ENCODE measurements at regions not wholly inside any gene's neighbourhood (a gene's known extent, or its start where the extent isn't known, plus 50 kb on each side); places are given as distances from the start of the nearest gene placed in this dataset.

DNA sequence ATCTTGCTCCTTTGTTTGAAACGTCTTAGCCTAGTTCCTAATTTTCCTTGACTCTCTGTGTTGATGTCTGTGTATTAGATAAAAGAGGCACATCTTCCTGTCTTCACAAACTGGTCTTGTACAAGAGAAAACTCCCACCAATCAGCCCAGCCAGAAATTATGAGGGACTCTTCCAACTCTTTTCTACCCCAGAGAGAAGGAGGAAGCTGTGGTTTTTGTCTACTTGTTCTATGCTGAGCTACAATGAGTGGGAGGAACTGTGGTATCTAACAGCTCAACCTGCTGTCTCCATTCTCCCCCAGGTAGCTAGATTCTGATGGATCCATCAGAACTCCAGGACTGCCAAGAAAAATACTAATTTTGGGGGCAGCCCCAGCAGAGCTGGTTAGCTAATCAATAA, 392.5 kb downstream of the HS3ST3B1 start:
- Mint-ChIP-seq H3K4me1 (ENCODE audit: low read depth) (no peaks in the 10 kb centered on the region), H3K9me3 (no peaks in the 10 kb centered on the region), H3K36me3 (ENCODE audit: low read depth) (no peaks in the 10 kb centered on the region), H3K4me3 (no peak overlapping the region), H3K27me3 (ENCODE audit: low read depth) (no peaks in the 10 kb centered on the region), H3K27ac (no peak overlapping the region)
- DNase-seq (ENCODE audit: low spot score): no peak

DNA sequence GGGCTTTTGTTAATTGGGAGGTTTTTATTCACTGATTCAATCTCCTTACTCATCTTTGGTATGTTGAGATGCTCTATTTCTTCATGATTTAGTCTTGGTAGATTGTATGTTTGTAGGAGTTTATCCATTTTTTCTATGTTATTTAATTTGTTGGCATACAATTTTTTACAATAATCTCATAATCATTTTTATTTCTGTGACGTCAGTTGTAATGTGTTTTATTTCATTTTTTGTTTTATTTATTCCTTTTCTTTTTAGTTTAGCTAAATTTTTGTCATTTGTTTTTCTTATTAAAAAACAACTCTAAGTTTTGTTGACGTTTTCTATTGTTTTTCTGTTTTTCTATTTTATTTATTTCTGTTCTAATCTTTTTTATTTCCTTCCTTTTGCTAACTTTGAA, 389.8 kb downstream of the HS3ST3B1 start:
- Mint-ChIP-seq H3K27ac (no peak overlapping the region), H3K9me3 (no peaks in the 10 kb centered on the region), H3K4me3 (no peak overlapping the region), H3K27me3 (ENCODE audit: low read depth) (no peaks in the 10 kb centered on the region), H3K36me3 (ENCODE audit: low read depth) (no peaks in the 10 kb centered on the region), H3K4me1 (ENCODE audit: low read depth) (no peaks in the 10 kb centered on the region)
- no peak for DNase-seq (ENCODE audit: low spot score)

DNA sequence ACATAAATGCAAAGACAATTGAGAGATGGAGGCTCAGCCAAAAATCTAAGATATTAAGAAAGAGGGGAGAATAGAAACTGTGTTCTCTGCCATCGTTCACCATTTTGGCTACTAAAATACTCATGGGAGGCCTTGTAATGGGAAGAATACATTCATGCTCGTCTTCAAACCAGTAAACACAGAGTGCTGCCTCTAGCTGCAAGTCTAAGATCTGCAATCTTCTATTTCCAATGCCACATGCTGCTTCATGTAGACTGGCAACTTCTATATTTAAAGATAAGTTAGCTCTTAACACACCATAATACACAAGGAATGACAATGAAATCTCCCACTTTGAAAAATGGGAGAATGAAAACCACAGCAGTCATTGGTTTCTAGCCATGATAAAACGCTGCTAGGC, 387.3 kb downstream of the HS3ST3B1 start:
- Mint-ChIP-seq H3K27ac (no peak overlapping the region), H3K4me1 (ENCODE audit: low read depth) (no peaks in the 10 kb centered on the region), H3K4me3 (no peak overlapping the region), H3K36me3 (ENCODE audit: low read depth) (no peaks in the 10 kb centered on the region), H3K27me3 (ENCODE audit: low read depth) (no peaks in the 10 kb centered on the region), H3K9me3 (no peaks in the 10 kb centered on the region)
- DNase-seq (ENCODE audit: low spot score): no peak

DNA sequence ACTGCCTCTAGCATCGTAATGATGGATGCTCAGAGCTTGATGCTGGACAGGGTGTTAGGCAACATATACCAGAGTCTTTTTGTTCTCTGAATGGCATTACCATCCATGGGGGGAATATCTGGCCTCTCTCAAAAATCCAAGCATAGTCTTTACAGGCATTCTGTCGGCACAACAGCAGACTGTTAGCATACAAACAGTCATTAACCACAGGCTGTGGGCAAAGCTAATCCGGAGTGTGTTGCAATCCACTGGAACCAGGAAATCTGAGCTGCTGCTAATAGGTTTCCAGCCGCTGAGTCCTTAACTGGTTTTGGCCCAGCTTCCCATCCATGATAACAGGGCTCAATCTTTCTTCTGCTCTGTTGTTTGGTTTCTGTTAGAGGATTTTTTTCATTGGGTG, 371.9 kb downstream of the HS3ST3B1 start:
- H3K27ac Mint-ChIP-seq: no peak overlapping the region
- no peaks in the 10 kb centered on the region for H3K27me3 Mint-ChIP-seq (ENCODE audit: low read depth)
- no peaks in the 10 kb centered on the region for H3K4me1 Mint-ChIP-seq (ENCODE audit: low read depth)
- no peaks in the 10 kb centered on the region for H3K9me3 Mint-ChIP-seq
- no peaks in the 10 kb centered on the region for H3K36me3 Mint-ChIP-seq (ENCODE audit: low read depth)
- no peak for DNase-seq (ENCODE audit: low spot score)
- H3K4me3 Mint-ChIP-seq: no peak overlapping the region

DNA sequence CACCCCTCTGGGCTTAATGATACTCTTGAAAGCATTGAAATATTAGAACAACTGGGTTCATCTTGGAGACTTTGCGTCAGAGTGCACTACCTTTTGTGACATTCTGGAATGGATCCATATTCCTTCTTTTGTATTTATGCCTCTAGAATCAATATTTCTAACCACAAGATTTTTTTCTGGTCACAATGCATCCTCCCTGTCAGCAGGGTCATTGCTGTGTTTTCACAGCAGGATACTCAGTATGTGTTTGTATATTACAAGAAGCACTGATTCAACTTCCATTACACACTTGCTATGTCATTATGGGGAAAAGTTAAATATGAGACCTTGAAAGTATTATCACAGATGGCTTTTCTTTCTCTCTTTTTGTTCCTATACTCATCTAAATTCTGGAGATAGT, 370.0 kb downstream of the HS3ST3B1 start:
- H3K27me3 Mint-ChIP-seq (ENCODE audit: low read depth): no peaks in the 10 kb centered on the region
- no peaks in the 10 kb centered on the region for H3K36me3 Mint-ChIP-seq (ENCODE audit: low read depth)
- H3K4me3 Mint-ChIP-seq: no peak overlapping the region

GRCh38 chr17:14664511-14664910, 363.6 kb downstream of the HS3ST3B1 start:
- Mint-ChIP-seq H3K4me1 (ENCODE audit: low read depth) (no peaks in the 10 kb centered on the region), H3K4me3 (no peak overlapping the region), H3K9me3 (no peaks in the 10 kb centered on the region), H3K36me3 (ENCODE audit: low read depth) (no peaks in the 10 kb centered on the region), H3K27me3 (ENCODE audit: low read depth) (no peaks in the 10 kb centered on the region), H3K27ac (no peak overlapping the region)
- DNase-seq (ENCODE audit: low spot score): no peak

More for the DNA sequence above, 370.0 kb downstream of the HS3ST3B1 start:
- Mint-ChIP-seq H3K27ac (no peak overlapping the region), H3K9me3 (no peaks in the 10 kb centered on the region), H3K4me1 (ENCODE audit: low read depth) (no peaks in the 10 kb centered on the region)
- no peak for DNase-seq (ENCODE audit: low spot score)

DNA sequence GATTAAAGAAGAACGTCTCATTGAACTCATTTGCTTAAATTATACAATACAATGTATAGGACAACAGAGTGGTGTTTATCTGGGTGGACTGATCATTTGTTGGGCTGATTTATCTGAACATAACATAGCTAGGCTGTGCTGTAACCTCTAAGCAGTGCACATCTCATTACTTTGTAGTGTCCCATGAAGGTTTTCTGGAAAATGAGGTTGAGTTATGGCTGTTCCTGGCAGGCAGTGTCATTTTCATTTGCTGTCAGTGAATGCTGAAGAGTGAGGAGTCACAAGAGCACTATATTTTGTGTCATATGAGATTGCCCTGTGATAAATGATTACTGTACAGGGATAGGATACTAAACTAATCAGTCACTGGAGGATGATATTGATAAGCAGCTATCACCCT, 340.2 kb downstream of the HS3ST3B1 start:
- Mint-ChIP-seq H3K4me1 (ENCODE audit: low read depth) (no peaks in the 10 kb centered on the region), H3K4me3 (no peak overlapping the region), H3K9me3 (no peaks in the 10 kb centered on the region), H3K36me3 (ENCODE audit: low read depth) (no peaks in the 10 kb centered on the region), H3K27me3 (ENCODE audit: low read depth) (no peaks in the 10 kb centered on the region), H3K27ac (no peak overlapping the region)
- DNase-seq (ENCODE audit: low spot score): no peak

DNA sequence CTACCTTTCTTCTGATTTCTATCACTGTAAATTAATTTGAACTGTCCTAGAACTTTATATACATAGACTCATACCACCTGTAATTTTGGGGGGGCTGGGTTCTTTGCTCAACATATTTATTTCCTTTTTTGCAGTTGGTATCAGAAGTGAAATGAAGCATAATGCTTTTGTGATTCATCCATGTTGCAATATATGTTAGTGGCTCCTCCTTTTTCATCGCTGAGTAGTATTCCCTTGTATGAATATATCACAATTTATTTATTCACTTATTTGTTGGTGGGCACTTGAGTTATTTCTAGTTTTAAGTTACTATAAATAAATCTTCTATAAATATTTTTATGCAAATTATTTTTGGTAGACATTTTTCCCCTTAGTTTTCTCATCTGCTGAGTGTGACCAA, 336.4 kb downstream of the HS3ST3B1 start:
- Mint-ChIP-seq H3K4me1 (ENCODE audit: low read depth) (no peaks in the 10 kb centered on the region), H3K9me3 (no peaks in the 10 kb centered on the region), H3K27ac (no peak overlapping the region)

GRCh38 chr17:14630621-14631020, 329.7 kb downstream of the HS3ST3B1 start:
- no peaks in the 10 kb centered on the region for H3K9me3 Mint-ChIP-seq
- DNase-seq (ENCODE audit: low spot score): no peak
- no peaks in the 10 kb centered on the region for H3K27me3 Mint-ChIP-seq (ENCODE audit: low read depth)
- no peak overlapping the region for H3K4me3 Mint-ChIP-seq
- H3K27ac Mint-ChIP-seq: no peak overlapping the region
- H3K4me1 Mint-ChIP-seq (ENCODE audit: low read depth): no peaks in the 10 kb centered on the region
- H3K36me3 Mint-ChIP-seq (ENCODE audit: low read depth): no peaks in the 10 kb centered on the region

More for the DNA sequence above, 336.4 kb downstream of the HS3ST3B1 start:
- no peak overlapping the region for H3K4me3 Mint-ChIP-seq
- no peaks in the 10 kb centered on the region for H3K36me3 Mint-ChIP-seq (ENCODE audit: low read depth)
- no peak for DNase-seq (ENCODE audit: low spot score)
- no peaks in the 10 kb centered on the region for H3K27me3 Mint-ChIP-seq (ENCODE audit: low read depth)

GRCh38 chr17:14630046-14630445, 329.2 kb downstream of the HS3ST3B1 start:
- DNase-seq (ENCODE audit: low spot score): no peak
- H3K27ac Mint-ChIP-seq: no peak overlapping the region
- H3K4me3 Mint-ChIP-seq: no peak overlapping the region
- H3K4me1 Mint-ChIP-seq (ENCODE audit: low read depth): no peaks in the 10 kb centered on the region
- no peaks in the 10 kb centered on the region for H3K9me3 Mint-ChIP-seq
- no peaks in the 10 kb centered on the region for H3K36me3 Mint-ChIP-seq (ENCODE audit: low read depth)
- H3K27me3 Mint-ChIP-seq (ENCODE audit: low read depth): no peaks in the 10 kb centered on the region

- no peak for DNase-seq (ENCODE audit: low spot score)
Observed at GRCh38 chr17:14622615-14623101, 321.8 kb downstream of the HS3ST3B1 start.

GRCh38 chr17:14621826-14622614, 321.1 kb downstream of the HS3ST3B1 start:
- no peaks in the 10 kb centered on the region for H3K4me1 Mint-ChIP-seq (ENCODE audit: low read depth)
- H3K9me3 Mint-ChIP-seq: no peaks in the 10 kb centered on the region
- H3K4me3 Mint-ChIP-seq: no peak overlapping the region
- H3K27me3 Mint-ChIP-seq (ENCODE audit: low read depth): no peaks in the 10 kb centered on the region
- no peak overlapping the region for H3K27ac Mint-ChIP-seq
- no peak for DNase-seq (ENCODE audit: low spot score)
- no peaks in the 10 kb centered on the region for H3K36me3 Mint-ChIP-seq (ENCODE audit: low read depth)

More at GRCh38 chr17:14622615-14623101, 321.8 kb downstream of the HS3ST3B1 start:
- Mint-ChIP-seq H3K36me3 (ENCODE audit: low read depth) (no peaks in the 10 kb centered on the region), H3K4me1 (ENCODE audit: low read depth) (no peaks in the 10 kb centered on the region), H3K27ac (no peak overlapping the region), H3K9me3 (no peaks in the 10 kb centered on the region), H3K4me3 (no peak overlapping the region), H3K27me3 (ENCODE audit: low read depth) (no peaks in the 10 kb centered on the region)

GRCh38 chr17:14619821-14620220, 318.9 kb downstream of the HS3ST3B1 start:
- no peaks in the 10 kb centered on the region for H3K27me3 Mint-ChIP-seq (ENCODE audit: low read depth)
- H3K9me3 Mint-ChIP-seq: no peaks in the 10 kb centered on the region
- H3K4me3 Mint-ChIP-seq: no peak overlapping the region
- no peaks in the 10 kb centered on the region for H3K4me1 Mint-ChIP-seq (ENCODE audit: low read depth)
- DNase-seq (ENCODE audit: low spot score): no peak
- no peak overlapping the region for H3K27ac Mint-ChIP-seq
- H3K36me3 Mint-ChIP-seq (ENCODE audit: low read depth): no peaks in the 10 kb centered on the region

DNA sequence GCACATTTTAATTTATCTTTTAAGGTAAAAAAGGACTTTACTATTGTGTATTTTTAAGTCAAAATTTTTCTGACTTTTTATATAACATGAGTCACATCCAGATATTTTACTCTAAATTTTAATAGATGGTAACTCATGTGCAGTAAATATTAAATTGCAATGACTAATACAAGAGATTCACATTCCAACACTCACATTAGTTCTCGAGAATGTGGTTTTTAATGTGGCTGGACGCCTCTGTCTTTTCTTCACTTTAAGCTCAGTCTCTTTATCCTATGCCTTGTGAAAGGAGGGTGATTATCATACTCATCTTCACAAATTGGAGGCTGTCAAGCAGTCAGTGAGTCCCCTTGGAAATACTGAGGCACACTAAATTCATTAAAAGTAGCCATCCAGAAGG, 315.6 kb downstream of the HS3ST3B1 start:
- Mint-ChIP-seq H3K4me1 (ENCODE audit: low read depth) (no peaks in the 10 kb centered on the region), H3K27me3 (ENCODE audit: low read depth) (no peaks in the 10 kb centered on the region), H3K9me3 (peaks cover 12% of the 10 kb centered on the region), H3K36me3 (ENCODE audit: low read depth) (no peaks in the 10 kb centered on the region), H3K4me3 (no peak overlapping the region), H3K27ac (no peak overlapping the region)
- no peak for DNase-seq (ENCODE audit: low spot score)

DNA sequence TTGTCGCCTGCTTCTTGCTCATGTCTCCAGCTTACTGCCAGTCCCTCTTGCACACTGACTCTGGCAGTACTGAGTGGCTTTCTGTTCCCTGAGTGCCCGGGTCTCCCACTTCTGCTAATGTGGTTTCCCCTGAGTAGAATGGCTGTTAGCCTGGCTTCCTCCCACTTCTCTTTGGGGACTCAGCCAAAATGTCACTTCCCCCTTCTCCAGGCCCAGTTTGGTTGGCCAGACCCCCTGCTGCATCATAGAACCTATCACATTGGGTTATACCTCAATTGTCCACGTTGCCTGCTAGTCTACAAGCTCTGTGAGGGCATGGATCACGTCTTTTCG, 304.4 kb downstream of the HS3ST3B1 start:
- no peak for DNase-seq (ENCODE audit: low spot score)
- Mint-ChIP-seq H3K27me3 (ENCODE audit: low read depth) (peaks cover 1% of the 10 kb centered on the region), H3K4me1 (ENCODE audit: low read depth) (no peaks in the 10 kb centered on the region), H3K4me3 (no peak overlapping the region), H3K36me3 (ENCODE audit: low read depth) (no peaks in the 10 kb centered on the region), H3K27ac (no peak overlapping the region), H3K9me3 (peaks cover 6% of the 10 kb centered on the region)

Data from T-helper 2 cell treated with Interferon-gamma antibody and Interleukin-4, amounts not matched to agents 5 μg/mL and 100 μg/mL, for 36 hours (primary cell).